ENCODE measurements at regions not wholly inside any gene's neighbourhood (a gene's known extent, or its start where the extent isn't known, plus 50 kb on each side); places are given as distances from the start of the nearest gene placed in this dataset.

DNA sequence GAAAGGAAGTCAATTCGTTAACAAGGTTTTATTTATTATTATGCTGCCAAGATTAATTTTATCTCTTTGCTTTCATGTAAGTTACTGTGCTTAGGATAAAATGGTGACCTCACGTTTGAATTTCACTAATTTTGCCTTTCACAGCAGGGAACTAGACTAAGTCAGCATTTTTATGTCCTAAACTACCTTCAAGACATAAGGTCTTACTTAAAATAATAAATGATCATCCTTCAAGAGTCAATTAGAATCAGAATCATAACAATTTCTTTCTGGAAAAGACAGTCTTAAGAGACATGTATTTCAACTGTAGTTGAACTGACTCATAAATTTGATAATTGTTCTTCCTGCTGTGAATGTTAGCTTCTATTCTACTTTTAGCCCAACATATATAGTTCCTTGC lies 893.8 kb downstream of the KCNJ2 start:
- TF ChIP-seq NPAS2 (CRISPR knock-in tag; IDR thresholded peaks at IDR 0.05; ENCODE audit: borderline replicate concordance), result no peak
- no peak for TF ChIP-seq EP300 (IDR thresholded peaks at IDR 0.05)
- TF ChIP-seq, protein P1, sequence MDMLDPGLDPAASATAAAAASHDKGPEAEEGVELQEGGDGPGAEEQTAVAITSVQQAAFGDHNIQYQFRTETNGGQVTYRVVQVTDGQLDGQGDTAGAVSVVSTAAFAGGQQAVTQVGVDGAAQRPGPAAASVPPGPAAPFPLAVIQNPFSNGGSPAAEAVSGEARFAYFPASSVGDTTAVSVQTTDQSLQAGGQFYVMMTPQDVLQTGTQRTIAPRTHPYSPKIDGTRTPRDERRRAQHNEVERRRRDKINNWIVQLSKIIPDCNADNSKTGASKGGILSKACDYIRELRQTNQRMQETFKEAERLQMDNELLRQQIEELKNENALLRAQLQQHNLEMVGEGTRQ (IDR thresholded peaks at IDR 0.05), result no peak
- no peak for TF ChIP-seq POLR2AphosphoS2 (conservative IDR thresholded peaks at IDR 0.05; ENCODE audit: low read length)
